Effector memory CD8-positive, alpha-beta T cell (primary cell): ENCODE measurements at regions not wholly inside any gene's neighbourhood (a gene's known extent, or its start where the extent isn't known, plus 50 kb on each side); places are given as distances from the start of the nearest gene placed in this dataset.
"Not testable (repeated sequence)": the region's sequence is repeated elsewhere in the genome, so short reads cannot be mapped to it uniquely, and the experiment has no call there.

Experiments used
- ATAC-seq: fragments of 150-1000 bp; cut with Tn5 transposase; replicated peaks from 2 replicates; pipeline ENCODE4 v1.10.0; 2021; ENCODE audit warnings: mild to moderate bottlenecking, moderate library complexity
- DNase-seq, 3 experiments: peaks; one replicate each; pipeline ENCODE4 v3.0.0; 2021
- H3K27ac Mint-ChIP-seq, 2 donors: one replicate each; pipeline ENCODE4 v1.8.0; 2022; ENCODE audit warnings: mild to moderate bottlenecking in 2 of 2, mixed read lengths in 2 of 2, moderate library complexity in 2 of 2
- H3K27me3 Mint-ChIP-seq, 2 donors: one replicate each; pipeline ENCODE4 v1.8.0; 2022; ENCODE audit warnings: mixed read lengths in 2 of 2
- H3K36me3 Mint-ChIP-seq: one replicate; pipeline ENCODE4 v1.8.0; 2022; ENCODE audit warnings: mild to moderate bottlenecking, moderate library complexity, mixed read lengths; ENCODE audit not compliant: insufficient read depth
- H3K4me1 Mint-ChIP-seq, 2 donors: one replicate each; pipeline ENCODE4 v1.8.0; 2022; ENCODE audit warnings: low read depth in 2 of 2, mixed read lengths in 2 of 2
- H3K4me3 Mint-ChIP-seq, 2 donors: one replicate each; pipeline ENCODE4 v1.8.0; 2022; ENCODE audit warnings: mild to moderate bottlenecking in 2 of 2, mixed read lengths in 2 of 2, moderate library complexity in 2 of 2
- H3K9me3 Mint-ChIP-seq, 2 donors: one replicate each; pipeline ENCODE4 v1.8.0; 2022; ENCODE audit warnings: mixed read lengths in 2 of 2

GRCh38 chr9:41332562-41332961 is 143.4 kb upstream of the ZNG1F start:
- not testable (repeated sequence) for H3K27me3 Mint-ChIP-seq, ATAC-seq, H3K4me1 Mint-ChIP-seq, DNase-seq, H3K36me3 Mint-ChIP-seq, H3K9me3 Mint-ChIP-seq, H3K4me3 Mint-ChIP-seq, H3K27ac Mint-ChIP-seq

- not testable (repeated sequence) for H3K27me3 Mint-ChIP-seq, H3K36me3 Mint-ChIP-seq, H3K27ac Mint-ChIP-seq, H3K4me1 Mint-ChIP-seq, H3K9me3 Mint-ChIP-seq, DNase-seq, ATAC-seq, H3K4me3 Mint-ChIP-seq
Measured at GRCh38 chr9:41321277-41321676, 132.2 kb upstream of the ZNG1F start.

GRCh38 chr9:41308953-41309352 is 119.8 kb upstream of the ZNG1F start:
- not testable (repeated sequence) for H3K36me3 Mint-ChIP-seq, ATAC-seq, DNase-seq, H3K4me1 Mint-ChIP-seq, H3K27ac Mint-ChIP-seq, H3K9me3 Mint-ChIP-seq, H3K4me3 Mint-ChIP-seq
- H3K27me3 Mint-ChIP-seq, result peaks cover 13 to 19% of the 10 kb centered on the region in 2 donors

- not testable (repeated sequence) for DNase-seq, H3K4me3 Mint-ChIP-seq, ATAC-seq, H3K9me3 Mint-ChIP-seq, H3K4me1 Mint-ChIP-seq, H3K27me3 Mint-ChIP-seq, H3K27ac Mint-ChIP-seq, H3K36me3 Mint-ChIP-seq
Measured at GRCh38 chr9:41285744-41286143, 96.6 kb upstream of the ZNG1F start.

- ATAC-seq, H3K4me3 Mint-ChIP-seq, H3K9me3 Mint-ChIP-seq: not testable (repeated sequence)
Measured at GRCh38 chr9:41280299-41281238, 91.5 kb upstream of the ZNG1F start.

GRCh38 chr9:41279437-41279836 is 90.3 kb upstream of the ZNG1F start:
- H3K27me3 Mint-ChIP-seq, DNase-seq, ATAC-seq, H3K36me3 Mint-ChIP-seq, H3K4me1 Mint-ChIP-seq, H3K9me3 Mint-ChIP-seq, H3K4me3 Mint-ChIP-seq, H3K27ac Mint-ChIP-seq: not testable (repeated sequence)

More at GRCh38 chr9:41280299-41281238, 91.5 kb upstream of the ZNG1F start:
- not testable (repeated sequence) for H3K36me3 Mint-ChIP-seq, H3K27me3 Mint-ChIP-seq, H3K27ac Mint-ChIP-seq, DNase-seq, H3K4me1 Mint-ChIP-seq

GRCh38 chr9:41279033-41279432 is 89.9 kb upstream of the ZNG1F start:
- not testable (repeated sequence) for H3K9me3 Mint-ChIP-seq, H3K36me3 Mint-ChIP-seq, H3K4me3 Mint-ChIP-seq, H3K4me1 Mint-ChIP-seq, DNase-seq, H3K27me3 Mint-ChIP-seq, H3K27ac Mint-ChIP-seq, ATAC-seq

GRCh38 chr9:41273549-41274267 is 84.6 kb upstream of the ZNG1F start:
- not testable (repeated sequence) for H3K4me1 Mint-ChIP-seq

GRCh38 chr9:41272879-41273548 is 83.9 kb upstream of the ZNG1F start:
- not testable (repeated sequence) for H3K27me3 Mint-ChIP-seq, H3K9me3 Mint-ChIP-seq, H3K36me3 Mint-ChIP-seq, H3K27ac Mint-ChIP-seq, ATAC-seq, H3K4me1 Mint-ChIP-seq
- peak; percentile 7 to 40 (median 28) for DNase-seq
- H3K4me3 Mint-ChIP-seq, result peak overlapping the region in 1 of 2 donors; percentile 19

More at GRCh38 chr9:41273549-41274267, 84.6 kb upstream of the ZNG1F start:
- H3K4me3 Mint-ChIP-seq, result peak overlapping the region; percentile 51 to 66
- H3K36me3 Mint-ChIP-seq, H3K27me3 Mint-ChIP-seq, H3K9me3 Mint-ChIP-seq, H3K27ac Mint-ChIP-seq: not testable (repeated sequence)
- DNase-seq, result peak; percentile 45 to 72 (median 61)
- ATAC-seq, result peak; percentile 100

- not testable (repeated sequence) for ATAC-seq, H3K4me3 Mint-ChIP-seq, H3K9me3 Mint-ChIP-seq, H3K27me3 Mint-ChIP-seq, DNase-seq, H3K4me1 Mint-ChIP-seq, H3K27ac Mint-ChIP-seq, H3K36me3 Mint-ChIP-seq
Measured at GRCh38 chr9:41270992-41271391, 81.9 kb upstream of the ZNG1F start.

GRCh38 chr9:41269471-41269870 is 80.4 kb upstream of the ZNG1F start:
- H3K36me3 Mint-ChIP-seq, H3K4me3 Mint-ChIP-seq, ATAC-seq, H3K27me3 Mint-ChIP-seq, H3K4me1 Mint-ChIP-seq, H3K27ac Mint-ChIP-seq, H3K9me3 Mint-ChIP-seq, DNase-seq: not testable (repeated sequence)

- ATAC-seq, H3K27me3 Mint-ChIP-seq, H3K36me3 Mint-ChIP-seq, H3K4me1 Mint-ChIP-seq, DNase-seq, H3K4me3 Mint-ChIP-seq, H3K27ac Mint-ChIP-seq, H3K9me3 Mint-ChIP-seq: not testable (repeated sequence)
Measured at GRCh38 chr9:41269054-41269453, 79.9 kb upstream of the ZNG1F start.

- not testable (repeated sequence) for ATAC-seq, H3K27me3 Mint-ChIP-seq, H3K4me1 Mint-ChIP-seq, H3K9me3 Mint-ChIP-seq, DNase-seq, H3K27ac Mint-ChIP-seq, H3K36me3 Mint-ChIP-seq, H3K4me3 Mint-ChIP-seq
Measured at GRCh38 chr9:41266602-41267001, 77.5 kb upstream of the ZNG1F start.
